ENCODE measurements at regions not wholly inside any gene's neighbourhood (a gene's known extent, or its start where the extent isn't known, plus 50 kb on each side); places are given as distances from the start of the nearest gene placed in this dataset.

GRCh38 chr5:23157169-23157568 is 304.0 kb upstream of the CDH12 start:
- TF ChIP-seq CTCF (IDR thresholded peaks at IDR 0.05): no peak
- TF ChIP-seq POLR2A (IDR thresholded peaks at IDR 0.05): no peak
